ENCODE measurements at regions not wholly inside any gene's neighbourhood (a gene's known extent, or its start where the extent isn't known, plus 50 kb on each side); places are given as distances from the start of the nearest gene placed in this dataset.

DNA sequence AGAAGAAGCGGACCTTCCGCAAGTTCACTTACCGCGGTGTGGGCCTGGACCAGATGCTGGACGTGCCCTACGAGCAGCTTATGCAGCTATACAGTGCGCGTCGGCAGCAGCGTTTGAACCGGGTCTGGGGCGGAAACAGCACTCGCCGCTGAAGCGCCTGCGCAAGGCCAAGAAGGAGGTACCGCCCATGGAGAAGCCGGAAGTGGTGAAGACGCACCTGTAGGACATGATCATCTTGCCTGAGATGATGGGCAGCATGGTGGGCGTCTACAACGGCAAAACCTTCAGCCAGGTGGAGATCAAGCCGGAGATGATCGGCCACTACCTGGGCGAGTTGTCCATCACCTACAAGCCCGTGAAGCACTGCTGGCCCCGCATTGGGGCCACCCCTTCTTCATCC lies 390.4 kb upstream of the MEIS2 start:
- no peak for TF ChIP-seq POLR2A (IDR thresholded peaks at IDR 0.05)
- TF ChIP-seq CTCF (IDR thresholded peaks at IDR 0.05): no peak
- TF ChIP-seq POLR2AphosphoS5 (IDR thresholded peaks at IDR 0.05; ENCODE audit: insufficient read depth in 1 of 2, low read depth in 1 of 2): no peak

All from vagina (tissue), 2 donors.